K562 (cell line): ENCODE measurements at regions not wholly inside any gene's neighbourhood (a gene's known extent, or its start where the extent isn't known, plus 50 kb on each side); places are given as distances from the start of the nearest gene placed in this dataset.

ENCODE experiments used
- GTF3C2 ChIP-seq: IDR thresholded peaks from 3 replicates; pipeline ENCODE4 v1.6.1; 2011; ENCODE audit warnings: borderline replicate concordance, mild to moderate bottlenecking, moderate library complexity; ENCODE audit not compliant: insufficient read length; ENCODE audit errors: extremely low read depth
- HOXB6 ChIP-seq: fragments of 250-450 bp; sonication (Bioruptor Pico); IDR thresholded peaks from 2 replicates; pipeline ENCODE4 v1.5.1; 2022; ENCODE audit warnings: mild to moderate bottlenecking, borderline replicate concordance
- JUN ChIP-seq, 2 experiments: sonication (generic) in 1 of 2; formaldehyde crosslinking in 1 of 2; IDR thresholded peaks; 2 replicates each; pipeline versions ENCODE4 v1.6.1 to v1.8.0; 2012 to 2022; ENCODE audit warnings: borderline replicate concordance in 2 of 2, mild to moderate bottlenecking in 2 of 2, improper control_type of control experiment in 1 of 2, low read depth in 1 of 2, low read length in 1 of 2, missing genetic modification reagents in 1 of 2
- ZHX1 ChIP-seq: fragments of 150-350 bp; conservative IDR thresholded peaks from 2 replicates; pipeline ENCODE4 v1.6.1; 2014; ENCODE audit warnings: low read length

GRCh38 chr16:66228792-66229191, 137.7 kb upstream of the CDH5 start (continued):
- TF ChIP-seq JUN (IDR thresholded peaks at IDR 0.05; ENCODE audit: borderline replicate concordance, low read depth, low read length) (no peak), JUN (CRISPR knock-in tag; IDR thresholded peaks at IDR 0.05; ENCODE audit: borderline replicate concordance) (no peak), GTF3C2 (no peak), HOXB6 (CRISPR knock-in tag) (no peak), ZHX1 (no peak)
